IMR-90 (cell line): ENCODE measurements at regions not wholly inside any gene's neighbourhood (a gene's known extent, or its start where the extent isn't known, plus 50 kb on each side); places are given as distances from the start of the nearest gene placed in this dataset.

ENCODE experiments used
- ATAC-seq: fragments of 200-7000 bp; cut with Tn5 transposase; 2 replicates; pipeline ENCODE4 v1.9.1; 2020; ENCODE audit warnings: low read depth, mild to moderate bottlenecking, moderate library complexity
- BruUV-seq: library from RNA; stranded (reverse); fragments of 400-500 nt; replicated peaks from 2 replicates; lab custom pipeline; 2021; lab: Mats Ljungman, UMichigan
- CTCF ChIA-PET: fragments of 300-600 bp; formaldehyde crosslinking; extraction: SDS; loops from one replicate; lab custom pipeline; 2021; ENCODE audit warnings: antibody characterized with exemption; lab: Yijun Ruan, JAX
- POLR2A ChIA-PET: fragments of 300-600 bp; sonication (Branson Sonifier 250); formaldehyde crosslinking; loops from one replicate; lab custom pipeline; 2022; ENCODE audit warnings: antibody characterized with exemption; ENCODE audit not compliant: unreplicated experiment; lab: Charles Lee
- DNase-seq: peaks from one replicate; pipeline ENCODE4 v3.0.0; 2013
- H2AFZ ChIP-seq: replicated peaks from 2 replicates; pipeline ENCODE3; 2013; ENCODE audit warnings: low read length, mild to moderate bottlenecking; ENCODE audit not compliant: poor library complexity
- H2AK5ac ChIP-seq: 2 replicates; pipeline ENCODE4 v1.6.1; 2013; ENCODE audit warnings: low read depth, low read length, inconsistent platforms
- H2AK9ac ChIP-seq: replicated peaks from 2 replicates; pipeline ENCODE3; 2013; ENCODE audit warnings: mild to moderate bottlenecking, low read depth, low read length, moderate library complexity; ENCODE audit not compliant: poor library complexity
- H2BK120ac ChIP-seq: 2 replicates; pipeline ENCODE4 v1.6.1; 2013; ENCODE audit warnings: low read depth, low read length, inconsistent platforms
- H2BK15ac ChIP-seq: 3 replicates; pipeline ENCODE4 v1.6.1; 2013; ENCODE audit warnings: low read depth, low read length, inconsistent platforms
- H2BK20ac ChIP-seq: 2 replicates; pipeline ENCODE4 v1.6.1; 2013; ENCODE audit warnings: low read depth, mild to moderate bottlenecking, inconsistent platforms, low read length, moderate library complexity
- H2BK5ac ChIP-seq: 2 replicates; pipeline ENCODE4 v1.6.1; 2013; ENCODE audit warnings: mild to moderate bottlenecking, low read depth, low read length, inconsistent platforms; ENCODE audit not compliant: poor library complexity, severe bottlenecking
- H3K14ac ChIP-seq: replicated peaks from 2 replicates; pipeline ENCODE4 v1.6.1; 2013; ENCODE audit warnings: low read depth, low read length, inconsistent platforms
- H3K18ac ChIP-seq: 2 replicates; pipeline ENCODE4 v1.6.1; 2013; ENCODE audit warnings: low read depth, low read length, control low read depth
- H3K23ac ChIP-seq: 2 replicates; pipeline ENCODE4 v1.6.1; 2013; ENCODE audit warnings: low read depth, low read length, inconsistent platforms
- H3K27ac ChIP-seq: 2 replicates; pipeline ENCODE4 v1.5.1; 2013; ENCODE audit warnings: mild to moderate bottlenecking, control low read depth, low read length; ENCODE audit not compliant: insufficient read depth
- H3K27me3 ChIP-seq: 2 replicates; pipeline ENCODE4 v1.6.1; 2013; ENCODE audit warnings: low read length; ENCODE audit not compliant: control insufficient read depth, insufficient read depth
- H3K36me3 ChIP-seq: 2 replicates; pipeline ENCODE4 v1.6.1; 2013; ENCODE audit warnings: low read length, mixed read lengths; ENCODE audit not compliant: control insufficient read depth, insufficient read depth
- H3K4ac ChIP-seq: 2 replicates; pipeline ENCODE4 v1.6.1; 2013; ENCODE audit warnings: low read depth, low read length, inconsistent platforms
- H3K4me1 ChIP-seq: 2 replicates; pipeline ENCODE4 v1.6.1; 2013; ENCODE audit warnings: low read length, mixed read lengths; ENCODE audit not compliant: control insufficient read depth, insufficient read depth
- H3K4me2 ChIP-seq: 2 replicates; pipeline ENCODE4 v1.6.1; 2013; ENCODE audit warnings: low read depth, mild to moderate bottlenecking, control low read depth, low read length, moderate library complexity
- H3K4me3 ChIP-seq: 2 replicates; pipeline ENCODE4 v1.5.1; 2013; ENCODE audit warnings: low read depth, mild to moderate bottlenecking, control low read depth, low read length, moderate library complexity; ENCODE audit not compliant: insufficient read depth
- H3K56ac ChIP-seq: 2 replicates; pipeline ENCODE4 v1.6.1; 2013; ENCODE audit warnings: low read length, inconsistent platforms; ENCODE audit not compliant: insufficient read depth; ENCODE audit errors: extremely low read depth
- H3K79me1 ChIP-seq, 2 experiments: 2 replicates each; pipeline ENCODE4 v1.6.1; 2013; ENCODE audit warnings: low read length in 2 of 2, inconsistent platforms in 1 of 2, low read depth in 1 of 2
- H3K9ac ChIP-seq: 2 replicates; pipeline ENCODE4 v1.6.1; 2013; ENCODE audit warnings: low read depth, low read length, control low read depth
- H3K9me1 ChIP-seq: 2 replicates; pipeline ENCODE4 v1.6.1; 2013; ENCODE audit warnings: low read length, inconsistent platforms; ENCODE audit not compliant: insufficient read depth
- H3K9me3 ChIP-seq: 2 replicates; pipeline ENCODE4 v1.6.1; 2013; ENCODE audit warnings: low read length; ENCODE audit not compliant: control insufficient read depth, insufficient read depth
- H4K20me1 ChIP-seq: 2 replicates; pipeline ENCODE4 v1.6.1; 2013; ENCODE audit warnings: low read length, inconsistent platforms; ENCODE audit not compliant: insufficient read depth
- H4K5ac ChIP-seq: 2 replicates; pipeline ENCODE4 v1.6.1; 2013; ENCODE audit warnings: mild to moderate bottlenecking, low read depth, low read length, control low read depth
- H4K8ac ChIP-seq, 2 experiments: 2 replicates each; pipeline ENCODE4 v1.6.1; 2013; ENCODE audit warnings: low read depth in 2 of 2, low read length in 2 of 2, control low read depth in 1 of 2, inconsistent platforms in 1 of 2
- H4K91ac ChIP-seq: 2 replicates; pipeline ENCODE4 v1.6.1; 2013; ENCODE audit warnings: low read depth, low read length, inconsistent platforms; ENCODE audit not compliant: insufficient read depth
- BHLHE40 ChIP-seq: fragments of 150-350 bp; IDR thresholded peaks from 2 replicates; pipeline ENCODE4 v1.6.1; 2016; ENCODE audit warnings: mild to moderate bottlenecking, low read depth, low read length
- CEBPB ChIP-seq: IDR thresholded peaks from 2 replicates; pipeline ENCODE4 v1.6.1; 2012; ENCODE audit warnings: low read depth, low read length, improper control_type of control experiment
- ELK1 ChIP-seq: fragments of 150-350 bp; IDR thresholded peaks from 2 replicates; pipeline ENCODE4 v1.6.1; 2016; ENCODE audit warnings: low read depth, mild to moderate bottlenecking, low read length, moderate library complexity, borderline replicate concordance
- FOS ChIP-seq: fragments of 150-350 bp; IDR thresholded peaks from 2 replicates; pipeline ENCODE4 v1.6.1; 2016; ENCODE audit warnings: low read depth, low read length
- MAFK ChIP-seq: IDR thresholded peaks from 2 replicates; pipeline ENCODE4 v1.6.1; 2012; ENCODE audit warnings: low read depth, low read length, improper control_type of control experiment
- MAZ ChIP-seq: IDR thresholded peaks from 2 replicates; pipeline ENCODE4 v1.6.1; 2012; ENCODE audit warnings: low read depth, mild to moderate bottlenecking, low read length, improper control_type of control experiment, moderate library complexity, borderline replicate concordance
- MXI1 ChIP-seq: IDR thresholded peaks from 2 replicates; pipeline ENCODE4 v1.6.1; 2012; ENCODE audit warnings: low read depth, mild to moderate bottlenecking, low read length, moderate library complexity, borderline replicate concordance
- RFX5 ChIP-seq: IDR thresholded peaks from 2 replicates; pipeline ENCODE4 v1.8.0; 2012; ENCODE audit warnings: low read depth, mild to moderate bottlenecking, low read length, moderate library complexity
- SMC3 ChIP-seq: fragments of 150-350 bp; IDR thresholded peaks from 2 replicates; pipeline ENCODE4 v1.6.1; 2016; ENCODE audit warnings: low read depth, mild to moderate bottlenecking, antibody characterized with exemption, low read length, moderate library complexity
- WGBS, 2 experiments: methylation state at CpG; one replicate each; pipeline versions ENCODE4 v1.1.5 to v1.1.7; 2013; ENCODE audit warnings: missing lambda C conversion rate in 2 of 2; ENCODE audit not compliant: insufficient read length in 1 of 2; ENCODE audit errors: extremely low coverage in 2 of 2; 5-methylcytosine and 5-hydroxymethylcytosine counted together
- dilution Hi-C: fragments of 300-500 bp; cut with HindIII; formaldehyde crosslinking; loops from one replicate; pipeline ENCODE4 v1.14.3; 2018; ENCODE audit warnings: low sequenced_read_pairs; ENCODE audit not compliant: unreplicated experiment
- in situ Hi-C: fragments of 300-500 bp; cut with MboI; formaldehyde crosslinking; loops from 3 replicates; pipeline ENCODE4 v1.14.3; 2019; ENCODE audit warnings: low sequenced_read_pairs, inconsistent platforms, mixed read lengths
- intact Hi-C: fragments of 100-400 bp; cut with micrococcal nuclease; formaldehyde crosslinking; loops from 2 replicates; pipeline ENCODE4 v1.10.0; 2022

- dilution Hi-C loops, result no loop called here
- H2BK20ac ChIP-seq, result no peak overlapping the region
- no peaks in the 10 kb centered on the region for H3K27me3 ChIP-seq
- ATAC-seq (no peak), DNase-seq (no peak)
- 72% methylated on average over 3 of the region's 6 CpGs; no CpG with 5 or more reads in 1 of the 2 experiments for WGBS, 2 experiments
- no peak overlapping the region for H3K4me2 ChIP-seq
- no peak overlapping the region for H4K8ac ChIP-seq
- no peaks in the 10 kb centered on the region for H3K79me1 ChIP-seq
- TF ChIP-seq MXI1, result no peak
- TF ChIP-seq SMC3, result no peak
- TF ChIP-seq MAFK, result no peak
- no peak for TF ChIP-seq RFX5
- no peak for TF ChIP-seq ELK1
- no peak for TF ChIP-seq CEBPB
- TF ChIP-seq BHLHE40, result no peak
- no peak for TF ChIP-seq FOS
- no peak for TF ChIP-seq MAZ
- no peak overlapping the region for H2BK5ac ChIP-seq
- no TSS peak for BruUV-seq
- no peak overlapping the region for H3K27ac ChIP-seq
- no peaks in the 10 kb centered on the region for H3K36me3 ChIP-seq
- POLR2A ChIA-PET, result no interaction called here
- no peaks in the 10 kb centered on the region for H3K9me1 ChIP-seq
- H2BK15ac ChIP-seq, result no peak overlapping the region
- intact Hi-C loops, result no loop called here
- H4K20me1 ChIP-seq, result no peaks in the 10 kb centered on the region
- no peak overlapping the region for H3K9ac ChIP-seq
- no peak overlapping the region for H2AK9ac ChIP-seq
- no peak overlapping the region for H3K18ac ChIP-seq
- no peak overlapping the region for H2AK5ac ChIP-seq
- no peaks in the 10 kb centered on the region for H3K4me1 ChIP-seq
- H3K14ac ChIP-seq, result no peak overlapping the region
- H3K4me3 ChIP-seq, result no peak overlapping the region
- no peak overlapping the region for H3K56ac ChIP-seq
- CTCF ChIA-PET, result no interaction called here
- H3K9me3 ChIP-seq, result no peaks in the 10 kb centered on the region
- no peak overlapping the region for H2BK120ac ChIP-seq
- no peak overlapping the region for H3K23ac ChIP-seq
- in situ Hi-C loops, result no loop called here
- no peak overlapping the region for H4K91ac ChIP-seq
- no peak overlapping the region for H4K5ac ChIP-seq
- H2AFZ ChIP-seq, result no peak overlapping the region
- H3K4ac ChIP-seq, result no peak overlapping the region
These were observed 91.8 kb upstream of the LRFN2 start for GRCh38 chr6:40678941-40679340.
